ENCODE measurements at regions not wholly inside any gene's neighbourhood (a gene's known extent, or its start where the extent isn't known, plus 50 kb on each side); places are given as distances from the start of the nearest gene placed in this dataset.

DNA sequence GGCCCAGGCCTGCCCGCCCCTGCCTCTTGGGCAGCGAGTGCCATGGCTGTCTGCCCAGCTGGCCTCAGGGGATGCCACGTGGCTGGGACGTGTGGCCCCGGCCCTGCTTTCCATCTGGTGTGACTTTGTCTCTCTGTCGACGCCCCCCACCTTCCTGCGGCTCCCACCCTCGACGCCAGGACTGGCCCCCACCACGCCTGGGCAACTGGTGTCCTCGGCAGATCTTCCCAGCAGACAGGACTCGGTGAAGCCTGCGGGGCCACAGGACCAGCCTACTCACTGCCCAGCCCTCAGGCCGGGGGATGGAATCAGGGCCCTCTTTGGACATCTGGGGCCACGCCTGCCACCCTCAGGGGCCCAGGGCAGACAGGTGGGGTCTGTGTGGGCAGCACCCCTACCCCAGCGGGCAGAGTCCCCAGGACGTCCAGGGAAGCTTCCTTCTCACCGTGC is 55.1 kb downstream of the UNCX start:
- TF ChIP-seq CTCF (IDR thresholded peaks at IDR 0.05 in 4 of 5, conservative IDR thresholded peaks at IDR 0.05 in 1 of 5) (no peak), POLR2A (IDR thresholded peaks at IDR 0.05) (no peak)

Measured in gastrocnemius medialis (tissue), 4 donors.